IPS DF 4.7 (cell line): ENCODE measurements at regions not wholly inside any gene's neighbourhood (a gene's known extent, or its start where the extent isn't known, plus 50 kb on each side); places are given as distances from the start of the nearest gene placed in this dataset.

Experiments used
- DNase-seq: peaks from one replicate; pipeline ENCODE4 v3.0.0-alpha.2; 2013; ENCODE audit warnings: low spot score; ENCODE audit errors: extremely low read depth

- DNase-seq, result no peak
Measured at GRCh38 chr9:89655990-89656657, 51.3 kb downstream of the GADD45G start.

- no peak for DNase-seq
Measured at GRCh38 chr9:89657295-89657694, 52.5 kb downstream of the GADD45G start.

- no peak for DNase-seq
Measured at GRCh38 chr9:89657765-89658164, 53.0 kb downstream of the GADD45G start.

GRCh38 chr9:89658401-89658800 lies 53.6 kb downstream of the GADD45G start:
- no peak for DNase-seq

- DNase-seq, result no peak
Measured at GRCh38 chr9:89658931-89659330, 54.1 kb downstream of the GADD45G start.

GRCh38 chr9:89659473-89659872 lies 54.7 kb downstream of the GADD45G start:
- no peak for DNase-seq

- DNase-seq, result no peak
Measured at GRCh38 chr9:89659891-89660685, 55.3 kb downstream of the GADD45G start.

- no peak for DNase-seq
Measured at GRCh38 chr9:89661391-89661949, 56.7 kb downstream of the GADD45G start.

- peak; percentile 84 for DNase-seq
Measured at GRCh38 chr9:89661956-89662717, 57.3 kb downstream of the GADD45G start.

- DNase-seq, result no peak
Measured at GRCh38 chr9:89662718-89663613, 58.2 kb downstream of the GADD45G start.

- DNase-seq, result no peak
Measured at GRCh38 chr9:89663614-89663970, 58.8 kb downstream of the GADD45G start.

- DNase-seq, result no peak
Measured at GRCh38 chr9:89664010-89664409, 59.2 kb downstream of the GADD45G start.

- no peak for DNase-seq
Measured at GRCh38 chr9:89664896-89665329, 60.1 kb downstream of the GADD45G start.

- no peak for DNase-seq
Measured at GRCh38 chr9:89666364-89666763, 61.6 kb downstream of the GADD45G start.

GRCh38 chr9:89666950-89667349 lies 62.1 kb downstream of the GADD45G start:
- DNase-seq, result no peak

- no peak for DNase-seq
Measured at GRCh38 chr9:89667726-89668125, 62.9 kb downstream of the GADD45G start.

GRCh38 chr9:89668216-89668865 lies 63.5 kb downstream of the GADD45G start:
- no peak for DNase-seq

- DNase-seq, result no peak
Measured at GRCh38 chr9:89668866-89669246, 64.0 kb downstream of the GADD45G start.

GRCh38 chr9:89669361-89669842 lies 64.6 kb downstream of the GADD45G start:
- DNase-seq, result no peak

GRCh38 chr9:89670114-89670513 lies 65.3 kb downstream of the GADD45G start:
- no peak for DNase-seq
